ENCODE measurements at regions not wholly inside any gene's neighbourhood (a gene's known extent, or its start where the extent isn't known, plus 50 kb on each side); places are given as distances from the start of the nearest gene placed in this dataset.

- H3K4ac ChIP-seq (replicated peaks; ENCODE audit: insufficient read length, low read depth, low read length), result no peak overlapping the region
- CTCF ChIA-PET (ENCODE audit: partially characterized antibody), result interaction anchor here (0.7 kb wide), 1 partner anchor 30 kb away, joined by 3 read pairs; no protein-coding TSS in a partner anchor
- H3K4me3 ChIP-seq (ENCODE audit: extremely low read depth in 1 of 4, insufficient read depth in 2 of 4, low read depth in 3 of 4, low read length in 4 of 4), result no peak overlapping the region
- H3K27me3 ChIP-seq (replicated peaks in 1 of 4; ENCODE audit: control insufficient read depth in 3 of 4, extremely low read depth in 1 of 4, insufficient read depth in 3 of 4, low read length in 3 of 4), result no peaks in the 10 kb centered on the region
- H4K8ac ChIP-seq (ENCODE audit: extremely low read depth, insufficient read depth, low read length), result no peak overlapping the region
- H3K27ac ChIP-seq (ENCODE audit: low read depth, low read length), result no peak overlapping the region
- H3K36me3 ChIP-seq (ENCODE audit: control insufficient read depth in 2 of 4, insufficient read depth in 4 of 4, low read length in 3 of 4), result no peaks in the 10 kb centered on the region
- no peak overlapping the region for H2AK5ac ChIP-seq (ENCODE audit: low read depth, low read length)
- H2BK20ac ChIP-seq (ENCODE audit: low read length), result no peak overlapping the region
- no peak overlapping the region for H2BK15ac ChIP-seq (ENCODE audit: low read length)
- no peak overlapping the region for H3K4me2 ChIP-seq (ENCODE audit: insufficient read depth in 1 of 2, low read depth in 2 of 2, low read length in 2 of 2)
- H3K79me1 ChIP-seq (ENCODE audit: low read depth, low read length), result no peaks in the 10 kb centered on the region
- H3K4me1 ChIP-seq (replicated peaks in 1 of 4; ENCODE audit: control insufficient read depth in 3 of 4, insufficient read depth in 4 of 4, low read length in 3 of 4), result no peaks in the 10 kb centered on the region
- H3K9me3 ChIP-seq (ENCODE audit: insufficient read depth in 2 of 2, low read depth in 1 of 2, low read length in 1 of 2), result no peaks in the 10 kb centered on the region
- DNase-seq (ENCODE audit: low read depth in 1 of 2, low spot score in 2 of 2) (no peak), FAIRE-seq (no peak)
- no peak overlapping the region for H2AFZ ChIP-seq (ENCODE audit: low read length)
- 86% methylated on average over 3 of the region's 3 CpGs; no CpG with 5 or more reads in 1 of the 2 experiments for WGBS, 2 experiments (ENCODE audit: extremely low coverage in 1 of 2, insufficient coverage in 1 of 2, insufficient read length in 1 of 2, insufficient replicate concordance in 2 of 2, low coverage in 1 of 2, low lambda C conversion rate in 2 of 2, missing lambda C conversion rate in 1 of 2)
- no peak overlapping the region for H3K18ac ChIP-seq (ENCODE audit: extremely low read depth, low read length)
- H3K23me2 ChIP-seq (ENCODE audit: low read depth, low read length), result no peaks in the 10 kb centered on the region
- H2BK5ac ChIP-seq (ENCODE audit: low read depth, low read length), result no peak overlapping the region
- POLR2A ChIA-PET (ENCODE audit: partially characterized antibody), result no interaction called here
- no peak overlapping the region for H3K9ac ChIP-seq (replicated peaks in 1 of 4; ENCODE audit: extremely low read depth in 1 of 4, low read depth in 3 of 4, low read length in 3 of 4)
- H4K20me1 ChIP-seq (replicated peaks in 1 of 2; ENCODE audit: control insufficient read depth in 1 of 2, insufficient read depth in 2 of 2, low read length in 2 of 2), result no peaks in the 10 kb centered on the region
- TF ChIP-seq POLR2AphosphoS5 (IDR thresholded peaks at IDR 0.05; ENCODE audit: low read depth, low read length) (no peak), HDAC6 (IDR thresholded peaks at IDR 0.05; ENCODE audit: low read depth, low read length) (no peak), ATF3 (IDR thresholded peaks at IDR 0.05; ENCODE audit: insufficient read depth, low read depth, low read length) (no peak), CBX8 (IDR thresholded peaks at IDR 0.05; ENCODE audit: borderline replicate concordance, low read depth, low read length) (no peak), SP1 (IDR thresholded peaks at IDR 0.05; ENCODE audit: low read depth, low read length) (no peak), CEBPB (IDR thresholded peaks at IDR 0.05; ENCODE audit: low read depth, low read length) (no peak), SIRT6 (IDR thresholded peaks at IDR 0.05; ENCODE audit: low read length) (no peak), SUZ12 (IDR thresholded peaks at IDR 0.05; ENCODE audit: low read length) (no peak), SP2 (IDR thresholded peaks at IDR 0.05; ENCODE audit: low read length) (no peak), TAF7 (optimal IDR thresholded peaks at IDR 0.05; ENCODE audit: borderline replicate concordance, low read depth, low read length) (no peak), CHD2 (IDR thresholded peaks at IDR 0.05; ENCODE audit: low read length) (no peak), KDM5A (IDR thresholded peaks at IDR 0.05; ENCODE audit: low read length) (no peak), HDAC2 (IDR thresholded peaks at IDR 0.05; ENCODE audit: borderline replicate concordance in 1 of 2, low read depth in 2 of 2, low read length in 2 of 2) (no peak), CTBP2 (IDR thresholded peaks at IDR 0.05; ENCODE audit: borderline replicate concordance, insufficient read depth, insufficient read length, low read length) (no peak), SIX5 (IDR thresholded peaks at IDR 0.05; ENCODE audit: low read depth, low read length) (no peak)
- H3K56ac ChIP-seq (replicated peaks; ENCODE audit: insufficient read length, low read depth, low read length), result no peak overlapping the region
- no peak overlapping the region for H4K91ac ChIP-seq (replicated peaks; ENCODE audit: insufficient read length, low read length)
- no peak overlapping the region for H4K5ac ChIP-seq (ENCODE audit: insufficient read length, low read depth, low read length)
- H3K79me2 ChIP-seq (ENCODE audit: control insufficient read depth in 1 of 2, insufficient read depth in 2 of 2, low read length in 2 of 2), result no peaks in the 10 kb centered on the region
- no peak overlapping the region for H2BK120ac ChIP-seq (replicated peaks; ENCODE audit: low read depth, low read length)
- no peak overlapping the region for H3K23ac ChIP-seq (ENCODE audit: insufficient read length)
- no peak overlapping the region for H2BK12ac ChIP-seq (ENCODE audit: low read depth, low read length)
- H3K14ac ChIP-seq (ENCODE audit: insufficient read length), result no peak overlapping the region
Measured at GRCh38 chr5:102651466-102651865, 103.6 kb upstream of the PAM start.
